Suprapubic skin (tissue), 4 donors: ENCODE measurements at regions not wholly inside any gene's neighbourhood (a gene's known extent, or its start where the extent isn't known, plus 50 kb on each side); places are given as distances from the start of the nearest gene placed in this dataset.

ENCODE experiments used
- DNase-seq, 2 donors: peaks; one replicate each; pipeline ENCODE4 v3.0.0-alpha.2; 2019; ENCODE audit warnings: low spot score in 2 of 2
- H3K27ac ChIP-seq: fragments of 200-600 bp; sonication (generic); one replicate; pipeline ENCODE4 v1.5.1; 2019
- H3K27me3 ChIP-seq: fragments of 200-600 bp; sonication (generic); one replicate; pipeline ENCODE4 v1.5.1; 2019
- H3K36me3 ChIP-seq: fragments of 200-600 bp; sonication (generic); one replicate; pipeline ENCODE4 v1.5.1; 2019
- H3K4me1 ChIP-seq: fragments of 200-600 bp; sonication (generic); one replicate; pipeline ENCODE4 v1.5.1; 2019
- H3K4me3 ChIP-seq: fragments of 200-600 bp; sonication (generic); one replicate; pipeline ENCODE4 v1.5.1; 2019; ENCODE audit warnings: mild to moderate bottlenecking
- H3K9me3 ChIP-seq: fragments of 200-600 bp; sonication (generic); one replicate; pipeline ENCODE4 v1.5.1; 2019
- EP300 ChIP-seq: sonication (generic); formaldehyde crosslinking; IDR thresholded peaks from one replicate; pipeline ENCODE4 v1.6.1; 2017; ENCODE audit warnings: antibody characterized with exemption
- POLR2A ChIP-seq, 2 donors: fragments of 450-650 bp; IDR thresholded peaks; one replicate each; pipeline ENCODE4 v1.6.1; 2017; ENCODE audit warnings: antibody characterized with exemption in 2 of 2, mild to moderate bottlenecking in 2 of 2, moderate library complexity in 2 of 2
- POLR2AphosphoS5 ChIP-seq, 3 donors: sonication (generic); formaldehyde crosslinking; IDR thresholded peaks; one replicate each; pipeline ENCODE4 v1.6.1; 2017; ENCODE audit warnings: antibody characterized with exemption in 3 of 3
- WGBS: methylation state at CpG from one replicate; pipeline ENCODE4 v1.1.5; 2018; 5-methylcytosine and 5-hydroxymethylcytosine counted together
- TF ChIP-seq, protein P1 (sequence below), 2 donors: fragments of 200-600 bp in 1 of 2; fragments of 450-650 bp in 1 of 2; sonication (generic) in 1 of 2; IDR thresholded peaks; one replicate each; pipeline ENCODE4 v1.5.1; 2016 to 2019; ENCODE audit warnings: antibody characterized with exemption in 2 of 2, mild to moderate bottlenecking in 1 of 2, moderate library complexity in 1 of 2

DNA sequence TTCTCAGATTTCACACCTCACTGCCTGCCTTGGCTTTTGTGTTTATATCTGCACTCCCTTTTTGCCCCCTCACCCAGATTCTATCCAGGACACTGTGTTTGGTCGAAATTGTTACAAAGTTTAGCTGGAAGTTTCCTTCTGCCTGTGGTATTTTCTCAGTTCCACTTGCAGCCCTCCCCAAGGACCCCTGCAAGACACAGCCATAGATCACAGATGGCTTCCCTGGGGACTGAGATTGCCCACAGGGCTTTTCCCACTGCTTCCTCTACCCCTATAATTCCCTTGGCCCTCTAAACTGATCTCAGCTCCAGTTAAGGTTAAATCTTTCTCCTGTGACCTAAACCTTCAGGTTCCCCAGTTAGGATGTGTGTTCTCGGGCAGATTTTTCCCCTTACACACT lies 146.1 kb upstream of the C11orf87 start:
- no peak overlapping the region for H3K4me3 ChIP-seq
- DNase-seq: no peak
- H3K27me3 ChIP-seq: no peaks in the 10 kb centered on the region
- no peaks in the 10 kb centered on the region for H3K4me1 ChIP-seq
- H3K9me3 ChIP-seq: peaks cover 3% of the 10 kb centered on the region
- 69% methylated on average over 2 of the region's 2 CpGs for WGBS
- no peaks in the 10 kb centered on the region for H3K36me3 ChIP-seq
- H3K27ac ChIP-seq: no peak overlapping the region
- TF ChIP-seq POLR2A (IDR thresholded peaks at IDR 0.05) (no peak), POLR2AphosphoS5 (IDR thresholded peaks at IDR 0.05) (no peak), EP300 (no peak)
- TF ChIP-seq, protein P1, sequence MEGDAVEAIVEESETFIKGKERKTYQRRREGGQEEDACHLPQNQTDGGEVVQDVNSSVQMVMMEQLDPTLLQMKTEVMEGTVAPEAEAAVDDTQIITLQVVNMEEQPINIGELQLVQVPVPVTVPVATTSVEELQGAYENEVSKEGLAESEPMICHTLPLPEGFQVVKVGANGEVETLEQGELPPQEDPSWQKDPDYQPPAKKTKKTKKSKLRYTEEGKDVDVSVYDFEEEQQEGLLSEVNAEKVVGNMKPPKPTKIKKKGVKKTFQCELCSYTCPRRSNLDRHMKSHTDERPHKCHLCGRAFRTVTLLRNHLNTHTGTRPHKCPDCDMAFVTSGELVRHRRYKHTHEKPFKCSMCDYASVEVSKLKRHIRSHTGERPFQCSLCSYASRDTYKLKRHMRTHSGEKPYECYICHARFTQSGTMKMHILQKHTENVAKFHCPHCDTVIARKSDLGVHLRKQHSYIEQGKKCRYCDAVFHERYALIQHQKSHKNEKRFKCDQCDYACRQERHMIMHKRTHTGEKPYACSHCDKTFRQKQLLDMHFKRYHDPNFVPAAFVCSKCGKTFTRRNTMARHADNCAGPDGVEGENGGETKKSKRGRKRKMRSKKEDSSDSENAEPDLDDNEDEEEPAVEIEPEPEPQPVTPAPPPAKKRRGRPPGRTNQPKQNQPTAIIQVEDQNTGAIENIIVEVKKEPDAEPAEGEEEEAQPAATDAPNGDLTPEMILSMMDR (IDR thresholded peaks at IDR 0.05): no peak

DNA sequence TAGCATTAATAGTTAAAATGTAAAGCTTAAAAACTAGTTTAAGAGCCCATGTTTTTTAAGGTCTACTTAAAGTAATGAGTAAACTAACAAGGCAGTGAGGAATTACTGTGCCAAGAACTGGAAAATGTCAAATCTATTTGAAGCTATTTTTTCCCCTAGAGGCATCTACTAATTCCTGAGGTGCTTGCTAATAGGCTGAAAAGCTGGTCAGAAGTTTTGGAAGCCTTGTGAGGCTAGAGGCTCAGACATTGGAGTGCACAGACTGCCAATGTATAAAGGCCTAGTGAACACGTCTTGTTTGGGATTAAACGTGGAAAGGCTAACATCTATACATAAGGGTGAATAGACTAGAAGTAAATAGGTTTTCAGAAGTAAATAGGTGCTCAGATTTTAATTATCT lies 136.5 kb upstream of the C11orf87 start:
- H3K27me3 ChIP-seq: no peaks in the 10 kb centered on the region
- no peaks in the 10 kb centered on the region for H3K36me3 ChIP-seq
- H3K4me1 ChIP-seq: no peaks in the 10 kb centered on the region
- no peak overlapping the region for H3K4me3 ChIP-seq
- DNase-seq: no peak
- H3K27ac ChIP-seq: no peak overlapping the region
- peaks cover 5% of the 10 kb centered on the region for H3K9me3 ChIP-seq
- WGBS: 37% methylated on average over 2 of the region's 2 CpGs
- TF ChIP-seq POLR2AphosphoS5 (IDR thresholded peaks at IDR 0.05): no peak
- no peak for TF ChIP-seq POLR2A (IDR thresholded peaks at IDR 0.05)
- TF ChIP-seq EP300: no peak
- TF ChIP-seq, protein P1 (IDR thresholded peaks at IDR 0.05): no peak

DNA sequence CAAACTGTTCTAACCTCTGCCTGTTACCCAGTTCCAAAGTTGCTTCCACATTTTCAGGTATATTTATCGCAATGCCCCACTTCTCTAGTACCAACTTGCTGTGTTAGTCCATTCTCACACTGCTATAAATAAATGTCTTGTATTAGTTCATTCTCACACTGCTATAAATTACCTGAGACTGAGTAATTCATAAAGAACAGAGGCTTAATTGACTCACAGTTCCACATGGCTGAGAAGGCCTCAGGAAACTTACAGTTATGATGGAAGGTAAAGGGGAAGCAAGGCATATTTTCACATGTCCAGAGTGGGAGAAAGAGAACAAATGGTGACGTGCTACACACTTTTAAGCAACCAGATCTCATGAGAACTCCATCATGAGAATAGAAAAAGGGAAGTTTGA lies 130.4 kb upstream of the C11orf87 start:
- Histone ChIP-seq H3K36me3 (no peaks in the 10 kb centered on the region), H3K27ac (no peak overlapping the region), H3K9me3 (no peaks in the 10 kb centered on the region), H3K4me3 (no peak overlapping the region), H3K4me1 (no peaks in the 10 kb centered on the region), H3K27me3 (no peaks in the 10 kb centered on the region)
- WGBS: 96% methylated on average over 2 of the region's 2 CpGs
- no peak for DNase-seq
- no peak for TF ChIP-seq EP300
- TF ChIP-seq POLR2A (IDR thresholded peaks at IDR 0.05): no peak
- TF ChIP-seq POLR2AphosphoS5 (IDR thresholded peaks at IDR 0.05): no peak
- TF ChIP-seq, protein P1 (IDR thresholded peaks at IDR 0.05): no peak

- WGBS: 42% methylated on average over 2 of the region's 2 CpGs
- DNase-seq: no peak
- H3K27me3 ChIP-seq: no peaks in the 10 kb centered on the region
- no peak overlapping the region for H3K27ac ChIP-seq
- no peaks in the 10 kb centered on the region for H3K36me3 ChIP-seq
- no peak overlapping the region for H3K4me3 ChIP-seq
- H3K4me1 ChIP-seq: no peaks in the 10 kb centered on the region
- no peaks in the 10 kb centered on the region for H3K9me3 ChIP-seq
- TF ChIP-seq POLR2A (IDR thresholded peaks at IDR 0.05) (no peak), POLR2AphosphoS5 (IDR thresholded peaks at IDR 0.05) (no peak), EP300 (no peak)
- TF ChIP-seq, protein P1 (IDR thresholded peaks at IDR 0.05): no peak
Observed at GRCh38 chr11:109298865-109299264, 123.1 kb upstream of the C11orf87 start.

- WGBS: 81% methylated on average over 3 of the region's 3 CpGs
- no peaks in the 10 kb centered on the region for H3K27me3 ChIP-seq
- H3K27ac ChIP-seq: no peak overlapping the region
- no peaks in the 10 kb centered on the region for H3K9me3 ChIP-seq
- DNase-seq: no peak
- H3K4me1 ChIP-seq: no peaks in the 10 kb centered on the region
- no peak overlapping the region for H3K4me3 ChIP-seq
- H3K36me3 ChIP-seq: no peaks in the 10 kb centered on the region
- TF ChIP-seq, protein P1 (IDR thresholded peaks at IDR 0.05): no peak
- TF ChIP-seq POLR2A (IDR thresholded peaks at IDR 0.05) (no peak), EP300 (no peak), POLR2AphosphoS5 (IDR thresholded peaks at IDR 0.05) (no peak)
Observed at GRCh38 chr11:109300211-109300610, 121.8 kb upstream of the C11orf87 start.
